ENCODE measurements at regions not wholly inside any gene's neighbourhood (a gene's known extent, or its start where the extent isn't known, plus 50 kb on each side); places are given as distances from the start of the nearest gene placed in this dataset.

GRCh38 chr10:36440539-36440938, 684.9 kb upstream of the ANKRD30A start:
- CTCF ChIA-PET: interaction anchor here (0.6 kb wide), 1 partner anchor 1153 kb away, joined by 3 read pairs; no protein-coding TSS in a partner anchor
- RAD21 ChIA-PET (ENCODE audit: unreplicated experiment): no interaction called here

More at GRCh38 chr10:36440539-36440938, 684.9 kb upstream of the ANKRD30A start:
- H3K79me2 ChIP-seq (ENCODE audit: control insufficient read depth, insufficient read depth, low read length): no peaks in the 10 kb centered on the region
- BruUV-seq (replicated peaks): no TSS peak
- WGBS (ENCODE audit: insufficient coverage, insufficient replicate concordance, low lambda C conversion rate, missing lambda C conversion rate): 0% methylated on average over 1 of the region's 1 CpG
- intact Hi-C loops (cut with micrococcal nuclease; ENCODE audit: unreplicated experiment): no loop called here
- DNase-seq (ENCODE audit: low read depth, low spot score) (no peak), ATAC-seq (no peak), FAIRE-seq (no peak)
- H2AFZ ChIP-seq (ENCODE audit: control insufficient read depth, low read depth, low read length): no peak overlapping the region
- no peaks in the 10 kb centered on the region for H3K9me3 ChIP-seq (replicated peaks; ENCODE audit: control insufficient read depth, insufficient read depth, low read length)
- H3K4me2 ChIP-seq (ENCODE audit: control insufficient read depth, insufficient read depth): no peak overlapping the region
- no peaks in the 10 kb centered on the region for H3K4me1 ChIP-seq (ENCODE audit: control insufficient read depth, insufficient read depth, low read length)
- SMC1A ChIA-PET (ENCODE audit: uncharacterized antibody, unreplicated experiment): no interaction called here
- TF ChIP-seq MYC (IDR thresholded peaks at IDR 0.05; ENCODE audit: insufficient read depth, insufficient read length, insufficient replicate concordance, low read length, severe bottlenecking) (no peak), HDAC6 (IDR thresholded peaks at IDR 0.05; ENCODE audit: unreplicated experiment) (no peak), MLLT1 (IDR thresholded peaks at IDR 0.05) (no peak), MAX (IDR thresholded peaks at IDR 0.05; ENCODE audit: low read depth, low read length) (no peak), CREB1 (IDR thresholded peaks at IDR 0.05; ENCODE audit: low read depth) (no peak), POLR2AphosphoS2 (IDR thresholded peaks at IDR 0.05; ENCODE audit: low read depth, low read length) (no peak), SREBF2 (IDR thresholded peaks at IDR 0.05; ENCODE audit: low read length) (no peak), CBFB (IDR thresholded peaks at IDR 0.05; ENCODE audit: low read depth) (no peak), NFXL1 (IDR thresholded peaks at IDR 0.05; ENCODE audit: borderline replicate concordance) (no peak), KLF5 (IDR thresholded peaks at IDR 0.05; ENCODE audit: partially characterized antibody) (no peak), GABPA (IDR thresholded peaks at IDR 0.05; ENCODE audit: low read depth) (no peak), ZZZ3 (IDR thresholded peaks at IDR 0.05; ENCODE audit: control insufficient read depth, insufficient read length, low read depth) (no peak), CEBPZ (IDR thresholded peaks at IDR 0.05; ENCODE audit: low read depth, low read length) (no peak)
- no peaks in the 10 kb centered on the region for H3K27me3 ChIP-seq (replicated peaks in 1 of 2; ENCODE audit: control insufficient read depth in 2 of 2, insufficient read depth in 2 of 2, low read length in 1 of 2)
- POLR2A ChIA-PET: no interaction called here
- no peak overlapping the region for H3K9ac ChIP-seq (ENCODE audit: control insufficient read depth, insufficient read depth, low read length)
- no peaks in the 10 kb centered on the region for H3K36me3 ChIP-seq (ENCODE audit: control insufficient read depth in 2 of 2, insufficient read depth in 2 of 2, low read length in 1 of 2)
- no peak overlapping the region for H3K4me3 ChIP-seq
- H4K20me1 ChIP-seq (ENCODE audit: control insufficient read depth, insufficient read depth): no peaks in the 10 kb centered on the region
- no peak overlapping the region for H3K27ac ChIP-seq (ENCODE audit: control insufficient read depth, insufficient read depth)
- in situ Hi-C loops (cut with MboI): no loop called here
